ENCODE measurements at regions not wholly inside any gene's neighbourhood (a gene's known extent, or its start where the extent isn't known, plus 50 kb on each side); places are given as distances from the start of the nearest gene placed in this dataset.

DNA sequence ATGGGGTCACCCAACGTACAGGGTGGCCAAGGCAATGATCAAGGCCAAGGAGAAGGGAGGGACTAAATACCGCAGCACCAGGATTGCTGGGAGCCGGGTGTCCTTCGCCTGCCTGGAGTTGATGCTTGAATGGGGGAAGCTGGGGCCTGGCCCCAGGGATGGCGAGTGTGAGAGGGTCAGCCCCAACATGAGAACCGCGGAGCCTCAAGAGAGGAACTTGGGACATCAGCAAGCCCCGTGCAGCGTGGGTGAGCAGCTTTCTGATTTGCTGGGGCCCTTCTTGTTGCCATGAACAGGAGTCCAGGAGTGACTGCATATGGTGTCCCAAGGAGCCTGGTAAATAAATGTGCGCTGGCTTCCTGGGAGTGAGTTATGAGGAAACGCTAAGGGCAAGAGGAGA is 72.8 kb upstream of the PITRM1 start:
- no peaks in the 10 kb centered on the region for H3K27me3 ChIP-seq
- WGBS, 2 donors: 92 to 96% methylated on average over 11 of the region's 11 CpGs
- no peaks in the 10 kb centered on the region for H3K4me1 ChIP-seq
- no peaks in the 10 kb centered on the region for H3K9me3 ChIP-seq
- H3K36me3 ChIP-seq (ENCODE audit: low read depth, missing control alignments): no peaks in the 10 kb centered on the region
- DNase-seq: no peak
- no peak overlapping the region for H3K4me3 ChIP-seq
- no peak overlapping the region for H3K27ac ChIP-seq
- no peak for TF ChIP-seq POLR2A (IDR thresholded peaks at IDR 0.05)
- no peak for TF ChIP-seq CTCF (IDR thresholded peaks at IDR 0.05)
- intact Hi-C loops (cut with DNase I; ENCODE audit: low total_unique reads): no loop called here

DNA sequence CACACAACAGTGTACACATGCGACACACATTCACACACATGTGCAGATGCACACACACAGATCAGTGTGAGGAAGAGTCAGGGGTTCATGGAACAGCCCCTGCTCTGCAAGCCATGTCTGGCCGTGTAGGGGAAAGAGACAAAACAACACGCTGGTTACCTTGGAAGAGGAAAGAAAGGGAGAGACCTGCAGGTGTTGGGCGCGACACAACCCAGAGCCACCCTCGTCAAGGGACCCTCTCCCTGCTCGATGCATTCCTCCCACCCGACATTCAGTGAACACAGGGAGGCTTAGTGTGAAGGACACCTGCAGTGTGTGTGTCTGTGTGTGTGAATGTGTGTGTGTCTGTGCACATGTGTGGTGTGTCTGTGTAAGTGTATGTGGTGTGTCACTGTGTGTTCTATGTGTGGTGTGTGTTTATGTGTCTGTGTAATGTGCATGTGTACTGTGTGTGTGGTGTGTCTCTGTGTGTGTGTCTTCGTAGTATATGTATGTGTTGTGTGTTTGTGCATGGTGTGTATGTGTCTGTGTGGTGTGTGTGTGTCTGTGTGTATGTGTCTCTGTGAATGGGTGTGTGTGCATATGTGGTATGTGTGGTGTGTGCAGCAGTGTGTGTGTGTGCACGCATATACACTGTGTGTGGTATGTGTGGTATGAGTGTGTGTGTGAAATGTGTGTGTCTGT is 69.5 kb upstream of the PITRM1 start:
- Histone ChIP-seq H3K27ac (no peak overlapping the region), H3K27me3 (no peaks in the 10 kb centered on the region), H3K4me3 (no peak overlapping the region), H3K9me3 (no peaks in the 10 kb centered on the region), H3K36me3 (ENCODE audit: low read depth, missing control alignments) (no peaks in the 10 kb centered on the region), H3K4me1 (no peaks in the 10 kb centered on the region)
- intact Hi-C loops (cut with DNase I; ENCODE audit: low total_unique reads): no loop called here
- TF ChIP-seq CTCF (IDR thresholded peaks at IDR 0.05) (no peak), POLR2A (IDR thresholded peaks at IDR 0.05) (no peak)
- DNase-seq: no peak
- 67 to 83% methylated on average over 5 to 10 of the region's 10 CpGs for WGBS, 2 donors

DNA sequence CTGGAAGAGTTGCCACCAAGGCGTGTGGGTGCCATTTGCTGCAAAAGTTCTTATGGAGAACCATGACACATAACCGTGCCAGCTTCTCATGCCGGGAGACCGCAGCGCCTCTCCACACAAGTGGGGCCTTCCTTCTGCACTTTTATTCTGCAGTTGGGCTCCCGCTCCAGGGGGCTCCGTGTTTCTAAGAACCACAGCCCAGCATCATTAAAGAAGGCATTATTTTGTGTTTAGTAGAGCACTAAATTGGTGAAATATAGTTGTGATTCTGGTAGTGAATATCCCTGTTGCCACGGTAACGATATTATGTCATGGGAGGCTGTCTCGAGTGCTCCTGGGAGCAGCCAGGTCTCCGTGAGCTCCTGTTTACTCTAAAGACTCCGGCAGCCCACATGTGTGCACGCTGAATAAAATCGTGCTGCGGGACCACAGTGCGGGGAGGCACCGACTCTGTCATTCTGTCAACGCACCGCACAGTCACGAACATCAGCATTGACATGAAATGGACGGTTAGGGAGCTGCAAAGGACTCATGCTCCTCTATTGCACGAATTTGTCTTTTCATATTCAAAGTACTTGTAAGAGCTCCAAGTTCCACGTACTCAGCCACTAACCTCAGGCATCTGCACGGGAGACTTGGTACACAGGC is 68.8 kb upstream of the PITRM1 start:
- TF ChIP-seq CTCF (IDR thresholded peaks at IDR 0.05) (no peak), POLR2A (IDR thresholded peaks at IDR 0.05) (no peak)
- no peaks in the 10 kb centered on the region for H3K4me1 ChIP-seq
- H3K27ac ChIP-seq: no peak overlapping the region
- DNase-seq: no peak
- no peaks in the 10 kb centered on the region for H3K9me3 ChIP-seq
- H3K36me3 ChIP-seq (ENCODE audit: low read depth, missing control alignments): no peaks in the 10 kb centered on the region
- H3K27me3 ChIP-seq: no peaks in the 10 kb centered on the region
- 86 to 88% methylated on average over 23 to 24 of the region's 24 CpGs for WGBS, 2 donors
- intact Hi-C loops (cut with DNase I; ENCODE audit: low total_unique reads): no loop called here
- no peak overlapping the region for H3K4me3 ChIP-seq

GRCh38 chr10:3239920-3240894 is 67.6 kb upstream of the PITRM1 start:
- WGBS, 2 donors: 67 to 79% methylated on average over 29 to 30 of the region's 30 CpGs
- intact Hi-C loops (cut with DNase I; ENCODE audit: low total_unique reads): no loop called here
- no peak overlapping the region for H3K27ac ChIP-seq
- no peak overlapping the region for H3K4me3 ChIP-seq
- H3K4me1 ChIP-seq: no peaks in the 10 kb centered on the region
- H3K36me3 ChIP-seq (ENCODE audit: low read depth, missing control alignments): no peaks in the 10 kb centered on the region
- H3K9me3 ChIP-seq: no peaks in the 10 kb centered on the region
- no peaks in the 10 kb centered on the region for H3K27me3 ChIP-seq
- TF ChIP-seq CTCF (IDR thresholded peaks at IDR 0.05) (peak in 1 of 3 experiments; percentile 4), POLR2A (IDR thresholded peaks at IDR 0.05) (no peak)
- DNase-seq: no peak
